ENCODE measurements at regions not wholly inside any gene's neighbourhood (a gene's known extent, or its start where the extent isn't known, plus 50 kb on each side); places are given as distances from the start of the nearest gene placed in this dataset.

DNA sequence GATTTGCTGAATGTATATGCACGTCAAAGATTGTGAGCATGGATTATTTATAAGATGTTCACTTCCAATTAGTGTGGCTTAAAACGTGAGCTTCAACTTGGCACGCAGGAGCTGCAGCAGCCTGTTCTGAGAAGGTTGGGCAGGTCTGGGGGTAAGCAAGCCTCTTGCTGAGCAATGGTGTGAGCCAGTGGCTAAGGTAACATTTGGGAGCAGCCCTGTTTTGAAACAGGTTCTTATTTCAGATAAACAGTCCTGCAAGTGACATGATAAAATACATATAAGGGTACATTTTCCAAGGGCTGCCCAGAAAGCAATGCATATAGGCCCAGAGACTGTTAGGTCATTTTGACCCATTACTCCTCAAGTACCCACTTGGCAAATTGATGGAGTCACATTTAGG is 415.3 kb downstream of the ZNF521 start:
- H3K9ac ChIP-seq (ENCODE audit: low read depth, low read length), result no peak overlapping the region
- H4K5ac ChIP-seq (ENCODE audit: low read depth, low read length), result no peak overlapping the region
- no peak overlapping the region for H3K18ac ChIP-seq (ENCODE audit: low read depth, low read length)
- H3K14ac ChIP-seq (replicated peaks; ENCODE audit: low read depth, low read length), result no peak overlapping the region
- H3K56ac ChIP-seq (ENCODE audit: extremely low read depth, insufficient read depth, low read length), result no peak overlapping the region
- H3K4ac ChIP-seq (ENCODE audit: low read depth, low read length), result no peak overlapping the region
- no peak overlapping the region for H2AK9ac ChIP-seq (replicated peaks; ENCODE audit: low read depth, low read length, poor library complexity)
- H3K4me3 ChIP-seq (ENCODE audit: insufficient read depth, low read depth, low read length), result no peak overlapping the region
- POLR2A ChIA-PET (ENCODE audit: unreplicated experiment), result no interaction called here
- peaks cover 6% of the 10 kb centered on the region; the same call in 1 of the 2 replicates for H3K4me1 ChIP-seq (ENCODE audit: control insufficient read depth, insufficient read depth, low read length)
- no peak overlapping the region for H4K8ac ChIP-seq (ENCODE audit: low read depth in 2 of 2, low read length in 2 of 2)
- no peaks in the 10 kb centered on the region; the same call in 1 of the 2 replicates for H3K9me1 ChIP-seq (ENCODE audit: insufficient read depth, low read length)
- no peaks in the 10 kb centered on the region for H3K9me3 ChIP-seq (ENCODE audit: control insufficient read depth, insufficient read depth, low read length)
- in situ Hi-C loops (cut with MboI; ENCODE audit: low sequenced_read_pairs), result no loop called here
- TF ChIP-seq SMC3 (IDR thresholded peaks at IDR 0.05; ENCODE audit: low read depth, low read length), result no peak
- no peak for TF ChIP-seq MXI1 (IDR thresholded peaks at IDR 0.05; ENCODE audit: borderline replicate concordance, low read depth, low read length)
- no peak for TF ChIP-seq CTCF (conservative IDR thresholded peaks at IDR 0.05; ENCODE audit: low read depth, low read length)
- no peak for TF ChIP-seq RCOR1 (IDR thresholded peaks at IDR 0.05; ENCODE audit: insufficient replicate concordance, low read length)
- TF ChIP-seq, protein P1, sequence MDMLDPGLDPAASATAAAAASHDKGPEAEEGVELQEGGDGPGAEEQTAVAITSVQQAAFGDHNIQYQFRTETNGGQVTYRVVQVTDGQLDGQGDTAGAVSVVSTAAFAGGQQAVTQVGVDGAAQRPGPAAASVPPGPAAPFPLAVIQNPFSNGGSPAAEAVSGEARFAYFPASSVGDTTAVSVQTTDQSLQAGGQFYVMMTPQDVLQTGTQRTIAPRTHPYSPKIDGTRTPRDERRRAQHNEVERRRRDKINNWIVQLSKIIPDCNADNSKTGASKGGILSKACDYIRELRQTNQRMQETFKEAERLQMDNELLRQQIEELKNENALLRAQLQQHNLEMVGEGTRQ (IDR thresholded peaks at IDR 0.05; ENCODE audit: low read depth, low read length), result no peak
- TF ChIP-seq RAD21 (IDR thresholded peaks at IDR 0.05; ENCODE audit: low read length), result no peak
- TF ChIP-seq POLR2A (IDR thresholded peaks at IDR 0.05; ENCODE audit: low read depth, low read length), result no peak
- TF ChIP-seq NFE2L2 (IDR thresholded peaks at IDR 0.05; ENCODE audit: low read depth, low read length), result no peak
- no peak for TF ChIP-seq FOS (IDR thresholded peaks at IDR 0.05; ENCODE audit: low read depth, low read length)
- TF ChIP-seq CEBPB (IDR thresholded peaks at IDR 0.05; ENCODE audit: low read depth, low read length), result no peak
- no peak for TF ChIP-seq CHD1 (IDR thresholded peaks at IDR 0.05; ENCODE audit: low read depth, low read length)
- TF ChIP-seq RFX5 (IDR thresholded peaks at IDR 0.05; ENCODE audit: low read depth, low read length), result no peak
- TF ChIP-seq MAFK (IDR thresholded peaks at IDR 0.05; ENCODE audit: low read depth, low read length), result no peak
- TF ChIP-seq ELK1 (IDR thresholded peaks at IDR 0.05; ENCODE audit: borderline replicate concordance, low read depth, low read length), result no peak
- TF ChIP-seq BHLHE40 (IDR thresholded peaks at IDR 0.05; ENCODE audit: low read depth, low read length), result no peak
- TF ChIP-seq MAZ (IDR thresholded peaks at IDR 0.05; ENCODE audit: borderline replicate concordance, low read depth, low read length), result no peak
- no peak overlapping the region for H2BK120ac ChIP-seq (ENCODE audit: low read depth, low read length)
- no peak overlapping the region for H3K27ac ChIP-seq (ENCODE audit: insufficient read depth, low read length)
- H4K20me1 ChIP-seq (ENCODE audit: insufficient read depth, low read length), result no peaks in the 10 kb centered on the region
- H3K4me2 ChIP-seq (ENCODE audit: low read depth, low read length), result no peak overlapping the region
- dilution Hi-C loops (cut with HindIII; ENCODE audit: low sequenced_read_pairs, unreplicated experiment), result no loop called here
- no peak overlapping the region for H2AK5ac ChIP-seq (ENCODE audit: low read depth, low read length)
- DNase-seq (no peak), ATAC-seq (ENCODE audit: low read depth) (no peak)
- H2BK15ac ChIP-seq (ENCODE audit: low read depth, low read length), result no peak overlapping the region
- H3K79me1 ChIP-seq (ENCODE audit: low read depth in 1 of 2, low read length in 2 of 2), result no peaks in the 10 kb centered on the region
- no peak overlapping the region for H2AFZ ChIP-seq (replicated peaks; ENCODE audit: low read length, poor library complexity)
- no peak overlapping the region for H2BK5ac ChIP-seq (ENCODE audit: low read depth, low read length, poor library complexity, severe bottlenecking)
- H3K36me3 ChIP-seq (ENCODE audit: control insufficient read depth, insufficient read depth, low read length), result no peaks in the 10 kb centered on the region
- CTCF ChIA-PET, result no interaction called here
- intact Hi-C loops (cut with micrococcal nuclease), result no loop called here
- WGBS, 2 experiments (ENCODE audit: extremely low coverage in 2 of 2, insufficient read length in 1 of 2), result no CpG with 5 or more reads among the region's 3 CpGs
- H2BK20ac ChIP-seq (ENCODE audit: low read depth, low read length), result no peak overlapping the region
- no TSS peak for BruUV-seq (replicated peaks)
- H3K27me3 ChIP-seq (ENCODE audit: control insufficient read depth, insufficient read depth, low read length), result peaks cover 3% of the 10 kb centered on the region
- H4K91ac ChIP-seq (ENCODE audit: insufficient read depth, low read depth, low read length), result no peak overlapping the region
- no peak overlapping the region for H3K23ac ChIP-seq (ENCODE audit: low read depth, low read length)
